ENCODE measurements at regions not wholly inside any gene's neighbourhood (a gene's known extent, or its start where the extent isn't known, plus 50 kb on each side); places are given as distances from the start of the nearest gene placed in this dataset.

GRCh38 chr14:56979936-56980335 lies 169.7 kb upstream of the OTX2 start:
- TF ChIP-seq ZFP3 (tag by site-specific recombination; IDR thresholded peaks at IDR 0.05; ENCODE audit: low read depth) (no peak), CTCF (tag by site-specific recombination; IDR thresholded peaks at IDR 0.05) (no peak), PBX3 (CRISPR knock-in tag; IDR thresholded peaks at IDR 0.05) (no peak), ZBTB21 (tag by site-specific recombination; IDR thresholded peaks at IDR 0.05) (no peak), ZNF214 (tag by site-specific recombination; IDR thresholded peaks at IDR 0.05; ENCODE audit: borderline replicate concordance) (no peak), ZNF600 (tag by site-specific recombination; IDR thresholded peaks at IDR 0.05) (no peak), ZSCAN23 (tag by site-specific recombination; IDR thresholded peaks at IDR 0.05) (no peak), ZBTB1 (tag by site-specific recombination; IDR thresholded peaks at IDR 0.05) (no peak)
